ENCODE measurements at regions not wholly inside any gene's neighbourhood (a gene's known extent, or its start where the extent isn't known, plus 50 kb on each side); places are given as distances from the start of the nearest gene placed in this dataset.

DNA sequence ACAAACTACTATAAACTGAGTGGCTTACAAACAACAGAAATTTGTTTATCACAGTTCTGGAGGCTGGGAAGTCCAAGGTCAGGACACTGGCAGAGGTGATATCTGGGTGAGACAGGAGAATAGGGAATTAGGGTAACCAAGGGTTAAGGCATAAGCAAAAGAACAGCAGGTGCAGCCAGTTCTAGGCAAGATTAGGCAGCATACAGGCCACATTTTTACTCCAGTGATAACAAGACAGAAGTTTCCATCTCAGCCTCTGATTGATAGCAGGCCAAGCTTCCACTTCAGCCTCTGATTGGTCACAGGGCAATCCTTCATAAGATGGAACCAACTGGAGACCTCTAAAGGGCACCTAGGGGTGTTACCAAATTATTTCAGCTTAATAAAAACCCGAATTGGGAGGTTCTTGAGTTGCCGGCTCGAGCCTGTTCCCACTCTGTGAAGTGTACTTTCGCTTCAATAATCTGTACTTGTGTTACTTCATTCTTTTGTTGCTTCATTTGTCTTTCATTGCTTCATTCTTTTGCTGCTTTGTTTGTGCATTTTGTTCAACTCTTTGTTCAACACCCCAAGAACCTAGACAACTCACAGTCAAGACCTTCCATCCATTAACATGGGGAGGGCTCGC is 185.6 kb downstream of the TOMM20 start:
- Mint-ChIP-seq H3K27ac (peak overlapping the region; percentile 46), H3K27me3 (ENCODE audit: low read depth) (no peaks in the 10 kb centered on the region), H3K36me3 (ENCODE audit: low read depth) (peaks cover 8% of the 10 kb centered on the region), H3K4me3 (no peak overlapping the region), H3K4me1 (ENCODE audit: low read depth) (peaks cover 13% of the 10 kb centered on the region), H3K9me3 (peaks cover 6% of the 10 kb centered on the region)

DNA sequence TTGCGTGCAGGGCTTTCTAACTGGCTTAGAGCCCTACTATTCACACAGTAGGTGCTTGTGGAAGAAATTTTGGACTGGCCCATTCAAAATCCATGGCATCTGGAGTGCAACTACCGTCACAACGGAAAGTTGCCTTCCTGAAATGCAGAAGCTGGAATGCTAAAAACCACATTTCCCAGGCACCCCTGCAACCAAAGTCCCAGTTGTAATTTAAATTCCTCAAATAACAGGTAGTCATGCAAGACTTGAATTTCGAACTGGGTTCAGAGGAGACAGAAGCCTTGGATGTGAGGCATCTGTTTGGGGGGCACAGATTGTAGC is 186.7 kb downstream of the TOMM20 start:
- Mint-ChIP-seq H3K27me3 (ENCODE audit: low read depth) (no peaks in the 10 kb centered on the region), H3K4me1 (ENCODE audit: low read depth) (peaks cover 17% of the 10 kb centered on the region), H3K27ac (no peak overlapping the region), H3K9me3 (peaks cover 6% of the 10 kb centered on the region), H3K36me3 (ENCODE audit: low read depth) (peaks cover 6% of the 10 kb centered on the region), H3K4me3 (no peak overlapping the region)

DNA sequence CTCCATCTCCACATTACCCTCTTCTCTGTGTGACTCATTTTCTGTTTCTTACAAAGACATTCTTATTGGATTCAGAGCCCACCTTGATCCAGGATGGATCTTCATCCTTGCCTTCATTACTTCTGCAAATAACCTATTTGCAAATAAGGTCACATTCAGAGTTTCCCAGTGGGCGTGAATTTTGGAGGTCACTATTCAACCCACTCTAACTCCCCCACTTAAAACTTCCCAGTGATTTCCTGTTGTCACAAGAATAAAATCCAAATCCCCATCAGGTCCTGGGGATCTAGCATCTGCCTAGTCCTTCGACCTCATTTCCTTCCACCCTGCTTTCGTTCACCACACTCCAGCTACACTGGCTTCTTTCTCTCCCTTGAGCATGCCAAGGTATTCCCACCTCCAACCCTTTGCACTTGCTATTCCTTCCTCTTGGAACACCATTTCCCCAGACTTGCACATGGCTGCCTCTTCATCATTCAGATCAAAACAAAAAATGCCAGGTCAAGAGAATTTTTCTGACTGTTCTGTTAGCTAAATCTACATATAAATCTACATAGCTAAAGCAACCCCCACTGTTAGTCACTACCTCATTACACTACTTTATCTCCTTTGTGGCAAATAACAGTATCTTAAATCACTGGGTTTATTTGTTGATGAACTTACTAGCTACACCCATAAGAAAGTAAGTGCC is 187.2 kb downstream of the TOMM20 start:
- Mint-ChIP-seq H3K27ac (no peak overlapping the region), H3K27me3 (ENCODE audit: low read depth) (no peaks in the 10 kb centered on the region), H3K4me1 (ENCODE audit: low read depth) (peaks cover 17% of the 10 kb centered on the region), H3K36me3 (ENCODE audit: low read depth) (peaks cover 6% of the 10 kb centered on the region), H3K4me3 (no peak overlapping the region), H3K9me3 (peaks cover 6% of the 10 kb centered on the region)

DNA sequence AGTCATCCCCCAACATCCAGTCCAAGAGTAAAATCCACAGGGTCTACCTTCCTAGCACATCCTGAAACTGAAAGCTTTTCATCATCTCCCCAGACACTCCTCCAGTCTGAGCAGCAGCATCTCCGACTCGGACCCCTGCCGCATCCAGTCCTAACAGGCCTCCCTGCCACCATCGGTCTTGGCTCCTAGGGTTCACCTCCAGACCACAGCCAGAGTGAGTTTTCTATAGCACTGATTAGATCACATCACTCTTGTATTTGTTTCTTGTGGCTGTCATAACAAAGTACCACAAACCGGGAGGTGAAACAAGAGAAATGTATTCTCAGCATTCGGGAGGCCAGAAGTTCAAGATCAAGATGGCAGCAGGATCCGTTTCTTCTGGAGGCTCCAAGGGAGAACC is 187.8 kb downstream of the TOMM20 start:
- H3K9me3 Mint-ChIP-seq, result peaks cover 6% of the 10 kb centered on the region
- peaks cover 6% of the 10 kb centered on the region for H3K36me3 Mint-ChIP-seq (ENCODE audit: low read depth)
- peaks cover 17% of the 10 kb centered on the region for H3K4me1 Mint-ChIP-seq (ENCODE audit: low read depth)
- no peaks in the 10 kb centered on the region for H3K27me3 Mint-ChIP-seq (ENCODE audit: low read depth)
- no peak overlapping the region for H3K27ac Mint-ChIP-seq
- H3K4me3 Mint-ChIP-seq, result no peak overlapping the region

DNA sequence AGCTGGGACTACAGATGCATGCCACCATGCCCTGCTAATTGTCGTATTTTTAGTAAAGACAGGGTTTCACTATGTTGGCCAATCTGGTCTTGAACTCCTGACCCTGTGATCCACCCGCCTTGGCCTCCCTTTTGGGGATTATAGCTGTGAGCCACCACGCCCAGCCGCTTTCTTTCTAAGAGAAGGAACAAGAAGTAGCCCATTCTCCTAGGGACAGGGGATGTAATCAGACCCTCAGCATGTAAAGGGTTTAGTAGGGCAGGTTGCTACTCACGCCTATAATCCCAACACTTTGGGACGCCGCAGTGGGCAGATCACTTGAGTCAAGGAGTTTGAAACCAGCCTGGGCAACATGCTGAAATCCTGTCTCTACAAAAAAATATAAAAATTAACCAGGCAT is 189.7 kb downstream of the TOMM20 start:
- Mint-ChIP-seq H3K27ac (no peak overlapping the region), H3K9me3 (no peaks in the 10 kb centered on the region), H3K4me1 (ENCODE audit: low read depth) (peaks cover 12% of the 10 kb centered on the region), H3K4me3 (no peak overlapping the region), H3K27me3 (ENCODE audit: low read depth) (no peaks in the 10 kb centered on the region), H3K36me3 (ENCODE audit: low read depth) (peaks cover under 1% of the 10 kb centered on the region)

DNA sequence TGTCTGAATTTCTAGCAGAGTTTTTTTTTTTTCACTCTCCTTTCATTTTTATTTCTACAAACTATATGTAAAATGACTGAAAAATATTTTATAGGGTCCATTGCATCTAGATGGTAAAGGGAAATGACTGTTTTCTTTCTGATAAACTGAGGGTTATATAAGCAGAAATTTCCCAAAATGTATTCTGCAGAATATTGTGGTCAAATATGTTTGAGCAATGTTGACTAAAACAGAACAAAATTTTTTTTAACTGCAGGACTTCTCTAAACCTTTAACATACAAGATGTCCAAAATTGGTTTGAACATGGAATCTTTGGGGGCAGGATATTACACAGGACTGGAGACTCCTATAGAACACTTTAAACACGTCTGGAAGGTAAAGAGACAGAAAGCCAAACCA is 190.5 kb downstream of the TOMM20 start:
- H3K4me3 Mint-ChIP-seq, result no peak overlapping the region
- no peak overlapping the region for H3K27ac Mint-ChIP-seq
- H3K27me3 Mint-ChIP-seq (ENCODE audit: low read depth), result no peaks in the 10 kb centered on the region
- peaks cover 18% of the 10 kb centered on the region for H3K4me1 Mint-ChIP-seq (ENCODE audit: low read depth)
- H3K36me3 Mint-ChIP-seq (ENCODE audit: low read depth), result no peaks in the 10 kb centered on the region
- no peaks in the 10 kb centered on the region for H3K9me3 Mint-ChIP-seq

DNA sequence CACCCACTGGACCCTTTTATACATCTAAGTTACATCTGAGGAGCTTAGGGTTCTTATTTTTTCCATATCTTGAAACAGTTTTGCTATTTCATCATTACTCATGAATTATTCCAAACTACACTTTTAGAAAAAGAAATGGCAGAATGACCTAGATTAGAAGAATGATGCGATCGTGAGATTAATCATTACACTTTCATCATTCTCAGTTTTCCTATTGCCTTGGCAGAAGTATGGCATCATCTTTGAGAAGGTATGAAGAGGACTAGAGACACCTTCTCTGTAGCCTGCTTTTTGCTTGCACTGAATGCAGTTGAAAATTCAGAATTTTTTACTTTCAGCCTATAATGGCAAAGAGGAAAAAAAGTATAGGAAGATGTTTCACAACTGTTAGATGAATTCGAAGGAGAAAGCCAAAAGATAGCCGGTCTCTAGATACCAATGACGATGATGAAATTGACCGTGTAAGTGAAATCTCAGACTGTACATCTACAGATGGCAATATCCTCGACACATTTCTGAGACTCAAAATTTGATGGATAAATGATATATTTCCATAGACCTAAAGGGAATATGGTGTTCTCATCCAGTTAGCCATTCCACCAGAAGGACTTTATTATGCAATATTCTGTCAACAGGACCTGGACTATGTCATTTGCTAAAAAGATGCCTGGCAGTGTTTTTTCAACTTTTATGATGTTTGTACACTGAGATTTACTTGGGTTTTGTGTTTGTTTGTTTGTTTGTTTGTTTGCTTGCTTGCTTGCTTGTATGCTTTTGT is 191.8 kb downstream of the TOMM20 start:
- Mint-ChIP-seq H3K27ac (no peak overlapping the region), H3K9me3 (no peaks in the 10 kb centered on the region), H3K4me3 (no peak overlapping the region), H3K36me3 (ENCODE audit: low read depth) (no peaks in the 10 kb centered on the region), H3K27me3 (ENCODE audit: low read depth) (no peaks in the 10 kb centered on the region), H3K4me1 (ENCODE audit: low read depth) (peaks cover 27% of the 10 kb centered on the region)

DNA sequence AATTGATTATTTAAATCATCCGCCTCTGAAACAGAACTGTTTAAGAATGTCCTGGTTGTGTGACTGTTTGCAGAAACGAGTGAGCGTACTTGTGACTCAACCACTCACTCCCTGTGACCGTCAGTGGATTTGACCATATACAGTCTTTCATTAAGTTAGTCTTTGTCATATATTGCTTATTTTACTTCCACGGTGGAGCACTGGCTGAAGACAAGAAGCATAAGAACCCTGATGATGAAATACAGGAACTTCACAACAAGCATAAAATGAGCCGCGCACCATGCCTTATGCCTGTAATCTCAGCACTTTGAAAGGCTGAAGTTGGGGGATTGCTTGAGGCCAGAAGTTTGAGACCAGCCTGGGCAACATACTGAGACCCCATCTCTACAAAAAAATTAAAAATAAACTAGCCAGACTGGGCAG is 194.0 kb downstream of the TOMM20 start:
- Mint-ChIP-seq H3K36me3 (ENCODE audit: low read depth) (no peaks in the 10 kb centered on the region), H3K27ac (peak overlapping the region; percentile 34), H3K9me3 (no peaks in the 10 kb centered on the region), H3K4me3 (no peak overlapping the region), H3K4me1 (ENCODE audit: low read depth) (peaks cover 27% of the 10 kb centered on the region), H3K27me3 (ENCODE audit: low read depth) (no peaks in the 10 kb centered on the region)

DNA sequence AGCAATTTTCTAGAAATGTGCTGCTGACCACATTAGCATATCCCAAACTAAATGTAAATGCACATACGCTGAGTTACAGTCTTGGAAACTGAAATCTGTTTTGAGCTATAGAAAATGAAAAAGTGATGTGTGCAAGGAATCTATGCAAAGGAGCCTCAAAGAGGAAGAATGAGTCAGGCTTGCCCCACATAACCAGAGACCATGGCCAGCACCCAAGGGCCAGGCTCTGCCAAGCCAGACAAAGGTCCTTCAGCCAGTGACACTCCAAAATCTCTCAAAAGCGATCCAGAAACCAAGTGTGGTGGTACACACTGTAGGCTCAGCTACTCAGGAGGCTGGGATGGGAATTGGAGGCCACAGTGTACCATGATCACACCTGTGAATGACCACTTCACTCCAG is 195.2 kb downstream of the TOMM20 start:
- no peaks in the 10 kb centered on the region for H3K36me3 Mint-ChIP-seq (ENCODE audit: low read depth)
- H3K4me1 Mint-ChIP-seq (ENCODE audit: low read depth), result peaks cover 35% of the 10 kb centered on the region
- H3K27ac Mint-ChIP-seq, result peak overlapping the region; percentile 70
- H3K9me3 Mint-ChIP-seq, result no peaks in the 10 kb centered on the region
- H3K27me3 Mint-ChIP-seq (ENCODE audit: low read depth), result no peaks in the 10 kb centered on the region
- H3K4me3 Mint-ChIP-seq, result peak overlapping the region; percentile 11

DNA sequence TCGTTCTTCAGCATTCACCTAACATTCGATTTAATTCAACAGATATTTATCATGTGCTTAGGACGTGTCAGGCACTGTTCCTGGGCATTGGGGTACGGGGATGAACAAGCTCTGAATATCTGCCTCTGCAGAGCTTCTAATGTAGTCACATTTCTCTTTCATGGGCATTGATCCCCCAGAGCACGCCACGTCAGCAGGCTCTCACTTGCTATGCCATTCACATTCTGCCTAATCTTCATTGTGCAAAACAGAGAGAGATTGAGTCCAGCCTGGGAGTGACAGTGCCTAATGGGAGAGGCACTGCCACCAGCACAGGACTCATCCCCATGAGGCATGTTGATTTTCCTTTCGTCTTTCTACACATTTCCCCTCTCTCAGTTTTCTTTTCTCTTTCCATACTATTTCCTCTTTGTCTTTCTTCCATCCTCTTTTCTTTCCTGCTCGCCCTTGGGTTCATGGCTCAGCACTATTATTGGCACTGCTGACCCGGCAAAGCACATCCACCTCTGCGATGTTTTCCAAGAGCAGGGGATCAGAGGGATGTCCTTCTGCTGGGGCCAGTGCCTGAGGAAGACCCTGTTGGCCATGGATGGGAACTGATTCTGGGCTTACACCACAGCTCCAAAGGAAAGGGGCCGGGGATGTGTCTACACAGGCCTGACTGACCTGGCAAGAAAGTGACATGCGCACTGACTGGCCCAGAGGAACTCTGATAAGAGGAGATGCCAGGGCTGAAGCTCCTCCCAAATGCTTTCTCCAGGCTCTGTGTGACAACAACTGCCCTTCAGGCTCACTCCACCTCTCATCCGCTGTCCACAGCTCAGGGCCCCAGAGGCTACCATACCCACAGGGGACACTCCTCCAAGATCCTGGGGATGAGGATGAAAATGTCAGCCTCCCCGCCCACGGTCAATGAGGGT is 195.9 kb downstream of the TOMM20 start:
- Mint-ChIP-seq H3K4me1 (ENCODE audit: low read depth) (peaks cover 37% of the 10 kb centered on the region), H3K36me3 (ENCODE audit: low read depth) (no peaks in the 10 kb centered on the region)

DNA sequence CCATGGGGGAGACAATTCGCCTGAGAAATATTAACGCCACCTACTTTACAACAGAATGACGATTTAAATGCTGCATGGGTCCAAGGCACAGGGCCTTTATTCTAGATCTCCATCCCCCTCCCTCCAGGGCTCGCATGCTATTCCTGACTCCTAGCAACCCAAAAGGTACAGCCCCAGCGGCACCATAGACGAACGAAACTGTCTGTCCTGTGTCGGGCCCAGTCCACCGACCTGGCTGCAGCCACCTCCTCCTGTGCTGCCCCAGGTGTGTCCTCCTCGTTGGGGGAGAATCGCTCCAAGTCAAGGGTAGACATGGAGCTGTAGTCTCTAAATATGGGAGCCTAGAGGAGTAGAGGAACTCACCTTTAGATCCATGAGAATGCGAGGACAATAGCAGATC is 196.5 kb downstream of the TOMM20 start:
- H3K4me3 Mint-ChIP-seq, result no peak overlapping the region
- H3K4me1 Mint-ChIP-seq (ENCODE audit: low read depth), result peaks cover 40% of the 10 kb centered on the region
- no peak overlapping the region for H3K27ac Mint-ChIP-seq
- H3K36me3 Mint-ChIP-seq (ENCODE audit: low read depth), result no peaks in the 10 kb centered on the region
- no peaks in the 10 kb centered on the region for H3K9me3 Mint-ChIP-seq
- H3K27me3 Mint-ChIP-seq (ENCODE audit: low read depth), result no peaks in the 10 kb centered on the region

More for the DNA sequence above, 195.9 kb downstream of the TOMM20 start:
- Mint-ChIP-seq H3K27ac (peak overlapping the region; percentile 70), H3K9me3 (no peaks in the 10 kb centered on the region), H3K27me3 (ENCODE audit: low read depth) (no peaks in the 10 kb centered on the region), H3K4me3 (peak overlapping the region; percentile 11)

DNA sequence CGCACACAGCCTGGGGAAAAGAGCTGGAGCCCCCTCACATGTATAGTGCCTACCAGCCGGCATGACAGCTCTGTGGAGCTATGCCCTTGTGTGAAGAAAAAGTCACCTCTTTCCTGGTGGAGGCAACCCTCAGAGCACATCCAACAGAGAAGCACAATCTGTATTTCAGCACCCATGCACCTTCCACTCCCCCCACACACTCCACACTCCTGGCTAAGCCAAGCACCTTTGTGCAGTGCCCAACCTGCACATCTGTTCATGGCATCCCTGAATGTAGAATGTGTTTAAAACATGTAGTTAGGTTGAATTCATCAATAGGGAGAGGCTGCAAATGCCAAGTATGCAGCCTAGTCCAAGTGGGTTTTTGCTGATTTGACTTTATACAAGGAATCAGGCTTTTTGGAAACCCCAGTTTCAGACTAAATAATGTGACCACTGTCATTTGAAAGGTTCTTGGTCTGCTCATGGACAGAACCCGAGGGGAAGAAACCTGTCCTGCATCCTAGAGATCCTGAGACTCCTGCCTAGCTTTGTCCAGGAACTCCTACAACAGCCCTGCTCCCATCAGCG is 197.1 kb downstream of the TOMM20 start:
- Mint-ChIP-seq H3K27me3 (ENCODE audit: low read depth) (no peaks in the 10 kb centered on the region), H3K4me3 (no peak overlapping the region), H3K9me3 (no peaks in the 10 kb centered on the region), H3K27ac (no peak overlapping the region), H3K36me3 (ENCODE audit: low read depth) (no peaks in the 10 kb centered on the region), H3K4me1 (ENCODE audit: low read depth) (peaks cover 46% of the 10 kb centered on the region)

DNA sequence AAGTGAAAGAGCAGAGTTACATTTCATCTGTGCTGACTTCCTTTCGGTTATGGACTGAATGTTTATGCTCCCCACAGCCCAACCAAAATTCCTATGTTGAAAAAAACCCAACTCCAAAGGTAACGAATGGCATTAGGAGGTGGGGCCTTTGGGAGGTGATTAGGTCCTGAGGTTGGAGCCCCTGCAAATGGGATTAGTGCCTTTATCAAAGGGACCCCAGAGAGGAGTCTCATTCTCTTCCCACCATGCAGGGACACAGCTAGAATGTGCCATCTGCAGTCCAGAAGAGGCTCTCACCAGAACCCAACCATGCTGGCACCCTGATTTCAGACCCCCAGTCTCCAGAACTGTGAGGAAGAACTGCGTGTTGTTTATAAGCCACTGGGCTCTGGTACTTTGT is 199.3 kb downstream of the TOMM20 start:
- Mint-ChIP-seq H3K4me1 (ENCODE audit: low read depth) (peaks cover 55% of the 10 kb centered on the region), H3K9me3 (no peaks in the 10 kb centered on the region), H3K27ac (peak overlapping the region; percentile 38)

DNA sequence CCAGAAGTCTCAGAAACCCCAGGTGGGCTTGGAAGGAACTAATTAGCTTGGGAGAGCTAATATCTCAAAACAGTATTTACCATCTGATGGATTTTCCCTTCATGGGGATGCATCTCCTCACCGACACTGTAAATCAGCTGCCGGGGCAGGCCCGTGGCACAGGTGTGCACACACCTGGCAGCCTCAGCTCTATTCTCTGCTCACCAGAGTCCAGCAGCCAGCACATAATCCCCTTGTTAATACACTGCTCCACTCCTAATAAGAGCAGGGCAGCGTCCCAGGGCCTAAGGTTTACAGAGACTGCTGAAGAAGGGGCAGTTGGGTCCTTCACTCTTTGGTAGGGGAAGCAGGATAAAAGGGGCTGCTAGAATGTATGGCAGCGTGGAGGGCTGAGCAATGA is 200.0 kb downstream of the TOMM20 start:
- no peak overlapping the region for H3K4me3 Mint-ChIP-seq
- H3K36me3 Mint-ChIP-seq (ENCODE audit: low read depth), result peaks cover 3% of the 10 kb centered on the region
- H3K27me3 Mint-ChIP-seq (ENCODE audit: low read depth), result no peaks in the 10 kb centered on the region
- H3K4me1 Mint-ChIP-seq (ENCODE audit: low read depth), result peaks cover 61% of the 10 kb centered on the region
- peak overlapping the region; percentile 93 for H3K27ac Mint-ChIP-seq
- peaks cover 7% of the 10 kb centered on the region for H3K9me3 Mint-ChIP-seq

More for the DNA sequence above, 199.3 kb downstream of the TOMM20 start:
- Mint-ChIP-seq H3K27me3 (ENCODE audit: low read depth) (no peaks in the 10 kb centered on the region), H3K36me3 (ENCODE audit: low read depth) (no peaks in the 10 kb centered on the region), H3K4me3 (no peak overlapping the region)

All from T-helper 1 cell treated with Interleukin-12 subunit alpha and Interleukin-12 subunit beta and Interleukin-4 antibody, amounts not matched to agents 30 μg/mL and 1 μg/mL, for 36 hours (primary cell).